HG03045 (cell line): ENCODE measurements at regions not wholly inside any gene's neighbourhood (a gene's known extent, or its start where the extent isn't known, plus 50 kb on each side); places are given as distances from the start of the nearest gene placed in this dataset.
"Not testable (repeated sequence)": the region's sequence is repeated elsewhere in the genome, so short reads cannot be mapped to it uniquely, and the experiment has no call there.

Experiments used
- ATAC-seq: cut with Tn5 transposase; IDR thresholded peaks from one replicate; pipeline ENCODE4 v1.9.1; 2021; ENCODE audit warnings: mild to moderate bottlenecking, moderate library complexity; ENCODE audit not compliant: unreplicated experiment

DNA sequence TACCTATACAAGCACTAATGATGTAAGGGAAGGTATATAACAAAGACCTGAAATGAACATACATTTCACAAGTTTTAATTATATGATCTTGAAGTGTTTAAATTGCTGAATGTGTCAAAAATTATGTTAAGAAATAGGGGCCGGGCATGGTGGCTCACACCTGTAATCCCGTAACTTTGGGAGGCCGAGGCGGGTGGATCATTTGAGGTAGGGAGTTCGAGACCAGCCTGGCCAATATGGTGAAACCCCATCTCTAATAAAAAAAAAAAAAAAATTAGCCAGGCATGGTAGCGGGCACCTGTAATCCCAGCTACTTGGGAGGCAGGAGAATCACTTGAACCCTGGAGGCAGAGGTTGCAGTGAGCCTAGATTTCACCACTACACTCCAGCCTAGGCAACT is 537.4 kb upstream of the STEAP1 start:
- ATAC-seq, result not testable (repeated sequence)

DNA sequence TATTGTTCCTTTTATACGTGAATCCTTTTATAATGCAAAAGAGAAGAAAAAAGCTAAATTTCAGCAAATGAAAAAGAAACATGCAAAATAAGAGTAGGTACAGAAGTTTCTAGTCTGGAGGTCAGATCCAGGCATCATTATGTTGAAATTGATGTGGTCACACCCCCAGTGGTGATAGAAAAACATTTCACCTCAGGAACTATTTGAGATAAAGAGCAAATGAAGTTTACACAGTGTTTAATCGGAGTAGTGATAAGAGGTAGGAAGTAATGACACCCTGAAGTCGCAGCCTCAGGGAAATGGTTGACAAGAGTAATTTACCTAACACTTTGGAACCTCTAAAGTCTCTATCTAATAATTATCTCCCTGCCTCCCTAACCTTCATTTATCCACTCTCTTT is 536.0 kb upstream of the STEAP1 start:
- ATAC-seq, result no peak

DNA sequence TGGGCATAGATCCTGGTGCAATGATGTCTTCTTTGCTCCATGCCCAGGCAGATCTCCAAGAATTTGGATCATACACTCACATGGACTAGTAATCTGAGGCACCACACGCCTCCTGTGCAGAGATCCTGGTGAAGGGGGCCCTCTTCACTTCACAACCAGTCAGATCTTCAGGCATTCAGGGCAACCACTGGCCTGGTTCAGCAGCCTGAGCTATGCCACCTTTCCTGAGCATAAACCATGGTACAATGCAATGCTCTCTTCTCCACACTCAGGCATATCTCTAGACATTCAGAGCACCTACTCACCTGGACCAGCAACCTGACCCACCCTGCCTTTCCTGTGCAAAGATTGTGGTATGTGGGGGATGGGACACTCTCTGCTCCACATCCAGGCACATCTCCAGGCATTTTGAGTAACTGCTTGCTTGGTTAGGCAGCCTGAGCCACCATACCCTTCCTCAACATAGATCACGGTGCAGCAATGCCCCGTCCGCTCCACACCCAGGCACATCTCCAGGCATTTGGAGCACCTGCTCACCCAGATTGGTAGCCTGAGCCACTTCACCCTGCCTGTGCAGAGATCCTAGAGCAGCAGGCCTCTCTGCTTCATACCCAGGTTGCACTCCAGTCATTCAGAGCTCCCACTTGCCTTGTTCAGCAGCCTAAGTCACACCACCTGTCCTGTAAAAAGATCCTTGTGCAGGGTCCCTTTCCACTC is 532.2 kb upstream of the STEAP1 start:
- no peak for ATAC-seq

DNA sequence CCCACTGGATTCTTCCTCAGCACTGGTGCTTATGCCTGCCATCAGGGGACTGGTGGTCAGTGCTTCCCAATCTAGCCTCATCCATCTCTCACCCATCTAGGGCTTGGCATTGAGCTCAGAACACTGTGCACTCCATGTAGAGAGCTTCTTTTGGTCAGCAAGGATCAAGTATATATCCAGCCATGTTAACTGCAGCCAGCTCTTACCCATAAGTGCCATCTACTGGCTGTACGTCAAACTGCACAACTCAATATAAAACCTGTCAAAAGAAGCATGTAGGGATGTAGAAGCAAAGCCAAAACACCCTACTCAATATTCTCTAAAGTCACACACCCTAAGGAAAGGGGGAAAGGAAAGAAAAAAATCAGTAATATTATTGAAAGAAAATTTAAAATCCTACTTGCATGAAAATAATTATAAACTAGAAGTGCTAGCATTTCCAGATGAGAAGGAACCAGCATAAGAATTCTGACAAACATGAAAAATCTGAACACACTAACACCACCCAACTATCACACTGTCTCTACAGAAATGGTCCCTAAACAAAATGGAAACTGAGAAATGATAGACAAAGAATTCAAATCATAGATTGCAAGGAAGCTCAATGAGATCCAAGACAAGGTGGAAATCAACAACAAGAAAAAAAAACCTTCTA is 531.1 kb upstream of the STEAP1 start:
- ATAC-seq, result peak; percentile 85

DNA sequence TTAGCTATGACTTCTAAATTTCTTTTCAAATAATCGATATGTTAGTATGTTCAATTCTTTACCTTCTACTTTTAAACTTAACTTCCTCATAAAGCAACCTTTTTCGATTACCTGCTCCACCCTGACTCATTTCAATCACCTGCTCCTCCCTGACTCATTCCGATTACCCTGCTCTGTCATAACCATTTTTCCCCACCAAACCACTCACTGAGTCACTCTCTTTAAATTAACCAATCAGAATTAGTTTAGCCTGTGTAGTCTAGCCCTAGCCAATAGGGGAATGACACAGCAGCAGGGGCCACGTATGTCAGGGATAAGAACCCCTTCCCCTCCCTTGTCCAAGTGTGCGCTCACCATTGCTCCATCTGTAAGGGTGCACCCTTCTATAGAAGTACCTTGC is 530.1 kb upstream of the STEAP1 start:
- not testable (repeated sequence) for ATAC-seq

DNA sequence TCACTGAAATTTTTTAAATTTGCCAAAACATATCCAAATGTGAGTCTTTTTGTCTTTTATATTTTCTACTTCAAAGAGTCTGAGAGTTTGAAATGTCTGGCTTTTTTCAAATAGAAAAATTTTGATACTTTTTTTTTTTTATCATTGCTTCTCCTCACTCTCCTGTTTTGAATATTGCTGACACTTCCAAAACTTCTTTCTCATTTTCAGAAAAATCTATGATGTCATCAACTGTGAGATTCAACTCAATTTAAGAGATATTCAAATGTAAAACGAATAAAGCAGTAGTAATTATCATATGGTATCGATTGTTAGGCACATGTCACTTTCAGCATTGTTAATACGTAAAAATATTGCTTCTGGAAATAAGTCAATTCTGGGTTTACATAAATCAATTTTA is 505.8 kb upstream of the STEAP1 start:
- ATAC-seq, result no peak

DNA sequence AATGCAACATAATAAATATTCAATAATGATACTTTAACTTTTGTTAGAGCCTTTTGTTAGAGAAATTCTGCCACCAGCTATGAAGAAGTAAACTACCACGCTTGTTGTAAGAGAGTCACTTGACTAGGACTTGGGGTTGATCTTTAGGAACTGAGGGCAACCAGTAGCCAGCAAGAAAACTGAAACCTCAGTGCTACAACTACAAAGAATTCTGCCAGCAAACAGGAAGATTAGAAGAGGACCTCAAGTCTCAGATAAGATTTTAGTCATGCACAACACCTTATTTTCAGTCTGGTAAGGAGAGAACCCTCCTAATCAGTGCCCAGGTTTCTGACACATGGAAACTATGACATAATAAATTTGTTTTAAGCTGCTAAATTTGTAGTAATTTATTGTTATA is 498.3 kb upstream of the STEAP1 start:
- ATAC-seq, result no peak

DNA sequence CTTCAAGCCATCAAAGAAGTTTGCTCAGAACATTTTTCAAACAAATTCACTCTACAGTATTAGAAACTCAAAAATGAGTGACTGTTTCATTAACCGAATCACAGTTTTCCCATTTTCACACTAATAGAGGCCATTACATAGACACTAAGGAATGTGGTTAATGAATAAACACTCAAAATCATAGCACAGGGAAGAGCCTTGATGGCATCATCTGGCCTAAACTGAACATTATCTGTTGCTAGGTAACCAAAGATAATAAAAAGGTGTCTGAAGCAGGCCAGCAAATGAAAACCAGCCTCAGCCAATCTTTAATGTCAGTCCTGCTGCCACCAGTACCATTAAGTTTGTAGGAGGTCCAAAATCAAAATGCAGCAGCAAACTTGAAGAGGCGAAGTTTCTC is 492.4 kb upstream of the STEAP1 start:
- no peak for ATAC-seq

DNA sequence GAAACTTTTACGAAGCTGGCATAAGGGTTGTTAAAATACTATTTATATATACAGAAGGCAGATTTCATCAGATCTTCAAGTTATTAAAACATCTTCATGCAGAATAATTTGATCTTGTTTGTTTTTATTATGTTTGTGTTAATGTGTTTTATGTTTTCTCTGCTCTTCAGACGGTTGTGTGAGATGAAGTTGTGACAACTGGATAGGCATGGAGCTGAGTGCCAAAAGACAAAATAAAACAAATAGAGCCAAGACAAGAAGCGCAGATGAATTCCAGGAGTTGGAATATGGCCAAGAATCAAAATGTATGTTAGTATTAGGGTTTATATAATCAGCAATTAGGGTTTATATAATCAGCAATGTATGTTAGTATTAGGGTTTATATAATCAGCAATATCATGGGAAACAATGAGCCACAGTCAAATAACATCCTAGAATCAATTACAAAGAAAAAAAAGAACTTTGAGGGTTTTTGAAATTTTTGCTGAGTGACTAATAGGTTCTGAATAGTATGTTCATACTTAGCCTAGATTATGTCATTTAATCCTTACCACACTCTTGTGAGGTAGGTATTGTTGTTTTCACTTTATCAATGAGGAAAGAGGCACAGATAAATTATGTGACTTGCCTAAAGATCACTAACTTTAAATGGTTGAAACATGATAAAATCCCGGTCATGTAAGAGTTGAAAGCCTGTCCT is 488.0 kb upstream of the STEAP1 start:
- no peak for ATAC-seq

DNA sequence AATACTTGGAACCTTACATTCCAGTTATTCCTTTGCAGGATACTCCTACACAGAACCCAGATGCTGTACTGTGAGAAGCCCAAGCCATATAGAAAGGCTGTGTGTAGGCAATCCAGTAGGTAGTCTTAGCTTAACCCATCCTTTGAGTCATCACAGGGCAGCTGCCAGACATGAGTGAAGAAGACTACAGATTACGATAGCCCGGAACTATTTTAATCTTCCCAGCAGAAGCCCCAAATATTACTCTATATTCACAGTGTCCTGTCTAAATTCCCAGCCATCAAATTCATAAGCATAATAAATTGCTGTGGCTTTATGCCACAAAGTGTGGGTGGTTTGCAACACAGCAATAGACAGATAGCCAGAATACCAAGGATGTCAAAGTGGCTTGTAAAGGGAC is 474.1 kb upstream of the STEAP1 start:
- ATAC-seq, result no peak

DNA sequence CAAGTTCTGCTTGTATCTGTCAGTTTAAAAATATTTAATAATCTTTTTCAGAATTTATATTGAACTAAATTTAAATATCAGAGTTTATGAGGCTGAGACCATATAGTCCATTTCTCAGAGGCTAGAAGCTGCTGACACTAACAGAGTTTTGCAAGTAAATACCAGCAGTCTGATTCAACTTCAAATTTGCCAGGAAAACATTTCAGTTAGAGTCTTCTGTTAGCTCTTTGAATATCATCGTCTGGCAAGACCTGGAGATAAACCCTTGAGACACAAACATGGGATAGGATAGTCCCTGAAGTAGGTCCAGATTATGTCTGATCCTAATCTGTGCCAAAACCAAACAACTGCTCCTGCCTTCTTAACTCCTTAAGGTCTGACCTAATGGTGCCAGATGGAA is 472.8 kb upstream of the STEAP1 start:
- no peak for ATAC-seq

DNA sequence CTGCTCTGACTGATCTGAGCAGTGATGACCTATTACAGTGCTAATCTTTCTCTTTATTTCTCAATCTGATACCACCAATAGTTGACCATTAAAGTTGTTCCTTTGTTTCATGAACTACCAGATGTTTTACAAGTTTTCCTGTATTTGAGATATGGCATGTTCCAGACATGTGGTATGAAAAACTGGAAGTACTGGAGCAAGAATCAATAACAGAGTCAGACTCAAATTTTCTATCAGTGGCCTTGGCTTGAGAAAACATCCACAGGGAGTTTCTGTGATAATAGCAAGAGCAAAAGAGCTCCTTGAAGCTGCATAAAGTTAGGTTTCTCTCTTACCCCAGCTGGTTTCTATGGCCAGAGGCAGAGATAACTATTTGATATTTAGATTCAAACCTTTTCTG is 469.0 kb upstream of the STEAP1 start:
- no peak for ATAC-seq

DNA sequence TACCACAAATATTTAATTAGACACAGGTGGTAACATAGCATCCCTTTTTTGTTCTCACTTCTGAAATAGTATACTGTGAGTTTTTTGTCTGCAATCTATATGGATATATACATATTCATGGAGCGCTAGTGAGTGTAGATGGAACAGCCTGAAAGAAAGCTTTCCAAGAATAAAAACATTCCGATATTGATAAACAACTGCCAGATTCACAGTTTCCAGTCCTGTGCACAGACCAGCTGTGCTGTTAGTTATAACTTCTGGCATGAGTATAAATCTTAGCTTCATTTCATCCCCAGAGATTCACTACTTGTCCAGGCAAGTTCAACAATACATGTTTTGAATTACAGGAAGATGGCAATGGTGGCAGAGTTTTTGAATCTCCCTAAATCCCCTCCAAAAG is 467.1 kb upstream of the STEAP1 start:
- ATAC-seq, result no peak

DNA sequence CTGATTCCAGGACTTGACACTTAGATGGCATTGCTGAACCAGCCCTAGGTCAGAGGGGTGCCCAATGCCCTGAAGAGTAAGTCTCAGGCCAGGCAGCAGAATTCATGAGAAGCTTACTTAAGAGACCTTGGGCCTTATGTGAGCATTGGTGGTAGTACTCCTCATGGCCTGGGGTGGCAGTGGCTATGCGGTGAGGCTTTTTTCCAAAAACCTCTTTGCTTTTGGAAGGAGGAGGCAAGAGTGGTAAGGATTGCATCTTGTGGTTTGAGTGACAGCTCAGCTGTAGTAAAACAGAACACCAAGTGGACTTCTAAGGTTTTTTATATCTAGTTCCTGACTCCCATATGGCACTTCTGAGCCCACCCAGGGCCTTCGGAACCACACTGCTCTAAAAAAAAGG is 459.0 kb upstream of the STEAP1 start:
- no peak for ATAC-seq

DNA sequence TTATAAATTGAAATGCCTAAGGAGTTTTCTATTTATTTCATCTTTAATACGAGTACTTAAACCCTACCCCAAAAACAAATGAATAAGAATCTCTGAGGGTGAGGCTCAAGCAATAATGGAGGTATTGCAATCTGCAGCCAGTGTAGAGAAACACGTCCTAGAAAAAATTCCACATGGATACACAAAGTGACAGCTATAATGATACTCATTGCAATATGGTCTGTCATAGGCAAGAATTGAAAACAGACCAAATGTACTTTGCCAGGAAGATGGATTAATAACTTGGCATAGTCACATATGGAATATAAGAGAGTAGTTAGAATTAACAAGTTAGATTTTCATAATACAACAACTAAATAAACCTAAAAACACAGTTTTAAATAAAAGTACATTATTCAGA is 440.1 kb upstream of the STEAP1 start:
- ATAC-seq, result no peak

DNA sequence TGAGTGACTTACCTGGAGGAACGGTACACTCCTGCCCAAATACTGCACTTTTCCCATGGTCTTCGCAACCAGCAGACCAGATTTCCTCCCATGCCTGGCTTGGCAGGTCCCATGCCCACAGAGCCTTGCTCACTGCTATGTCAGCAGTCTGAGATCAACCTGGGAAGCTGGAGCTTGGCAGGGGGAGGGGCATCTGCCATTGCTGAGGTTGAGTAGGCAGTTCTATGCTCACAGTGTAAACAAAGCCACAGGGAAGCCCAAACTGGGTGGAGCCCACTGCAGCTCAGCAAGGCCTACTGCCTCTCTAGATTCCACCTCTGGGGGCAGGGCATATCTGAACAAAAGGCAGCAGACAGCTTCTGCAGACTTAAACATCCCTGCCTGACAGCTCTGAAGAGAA is 435.3 kb upstream of the STEAP1 start:
- not testable (repeated sequence) for ATAC-seq

DNA sequence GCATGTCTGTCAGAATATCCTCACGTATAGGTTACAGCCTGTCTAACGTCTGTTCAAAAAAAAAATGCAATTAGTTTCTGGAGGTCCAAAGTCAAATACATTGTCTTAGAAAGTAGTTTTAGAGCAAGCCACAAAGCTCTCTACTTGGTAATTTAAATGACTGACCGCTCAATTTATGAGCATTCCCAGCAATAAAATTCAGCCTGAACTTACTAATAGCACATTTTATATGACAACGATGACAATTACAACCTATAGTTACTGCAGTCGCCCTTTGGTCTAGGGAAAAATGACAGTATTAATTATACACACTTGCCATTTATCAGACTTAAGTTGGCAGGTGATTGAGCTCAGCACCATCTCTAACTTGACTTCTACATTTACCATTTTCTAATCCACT is 425.8 kb upstream of the STEAP1 start:
- ATAC-seq, result no peak

DNA sequence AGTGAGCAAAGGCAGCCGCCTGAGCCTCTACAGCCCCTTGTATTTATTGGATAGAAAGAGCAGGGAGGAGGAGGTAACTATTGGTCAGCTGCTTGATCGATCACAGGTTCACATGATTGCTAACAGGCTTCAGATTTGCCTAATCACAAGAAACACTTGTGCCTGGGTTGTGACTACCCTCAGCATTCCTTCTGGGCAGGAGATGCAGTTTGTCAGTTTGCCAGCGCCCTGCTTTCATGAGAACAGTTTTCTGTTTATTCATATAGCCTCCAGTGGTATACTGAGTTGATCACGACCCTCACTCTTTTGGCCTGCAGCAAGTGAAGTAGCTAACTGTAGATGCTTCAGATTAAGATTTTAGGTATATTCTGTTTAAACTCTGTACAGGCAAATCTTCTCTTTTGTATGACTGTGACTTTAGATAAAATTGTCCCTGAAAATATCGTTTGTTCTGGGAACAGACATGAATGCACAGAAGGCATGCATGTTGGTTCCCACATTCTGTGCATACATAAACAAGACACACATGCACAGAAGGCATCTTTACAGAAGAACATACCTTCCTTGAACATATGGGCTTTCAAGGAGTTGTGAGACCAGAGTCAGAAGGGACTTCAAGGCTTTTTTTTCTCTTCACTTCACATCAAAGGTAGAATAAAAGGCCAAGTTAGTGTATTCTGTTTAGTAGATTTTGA is 422.4 kb upstream of the STEAP1 start:
- ATAC-seq, result no peak

DNA sequence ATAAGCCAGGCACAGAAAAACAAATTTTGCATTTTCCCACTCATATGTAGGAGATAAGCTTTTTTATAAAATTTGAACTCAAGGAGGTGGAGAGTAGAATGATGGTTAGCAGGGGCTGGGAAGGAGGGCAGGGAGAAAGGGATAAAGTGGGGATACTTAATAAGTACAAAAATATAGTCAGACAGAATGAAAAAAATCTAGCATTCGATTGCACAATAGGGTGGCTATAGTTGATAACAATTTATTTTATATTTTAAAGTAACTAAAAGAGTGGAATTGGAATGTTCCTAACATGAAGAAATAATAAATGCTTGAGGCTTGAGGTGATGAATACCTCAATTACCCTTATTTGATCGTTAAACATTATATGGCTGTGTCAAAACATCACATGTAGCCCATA is 415.7 kb upstream of the STEAP1 start:
- ATAC-seq, result no peak

DNA sequence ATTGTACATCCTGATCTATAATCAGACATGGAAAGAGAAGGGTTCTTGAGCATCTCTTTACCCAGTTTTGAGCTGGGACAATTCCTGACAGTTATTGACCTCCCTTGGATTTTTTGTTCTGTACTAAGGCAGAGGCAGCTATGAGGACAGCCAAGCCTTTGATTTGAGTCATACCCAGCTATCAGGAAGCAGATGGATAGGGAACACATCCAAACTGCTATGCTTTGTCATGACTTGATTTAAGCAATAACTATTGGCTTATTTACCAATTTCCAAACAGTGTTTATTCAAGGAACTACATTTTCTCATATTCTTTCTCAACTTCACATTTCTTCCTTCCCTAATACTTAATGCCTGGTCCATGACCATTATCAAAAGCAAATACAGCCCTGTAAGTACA is 396.4 kb upstream of the STEAP1 start:
- no peak for ATAC-seq

DNA sequence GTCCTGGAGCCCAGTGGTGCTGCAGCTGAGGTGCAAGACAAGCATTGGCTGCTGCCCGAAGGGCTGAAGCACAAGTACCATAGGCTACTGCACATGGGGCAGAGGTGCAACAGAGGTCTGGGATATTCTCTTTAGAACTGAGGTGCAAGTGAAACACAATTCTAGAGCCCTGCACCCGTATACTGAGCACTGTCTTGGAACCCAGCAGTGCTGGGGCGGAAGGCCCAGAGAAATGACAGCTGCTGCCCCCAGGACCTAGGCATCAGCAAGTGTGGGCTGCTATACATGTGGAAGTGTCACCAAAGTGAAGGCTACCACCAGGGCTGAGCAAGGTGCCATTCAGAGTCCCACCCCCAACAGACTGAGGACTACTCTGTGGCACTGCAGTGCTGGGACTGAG is 393.6 kb upstream of the STEAP1 start:
- no peak for ATAC-seq

DNA sequence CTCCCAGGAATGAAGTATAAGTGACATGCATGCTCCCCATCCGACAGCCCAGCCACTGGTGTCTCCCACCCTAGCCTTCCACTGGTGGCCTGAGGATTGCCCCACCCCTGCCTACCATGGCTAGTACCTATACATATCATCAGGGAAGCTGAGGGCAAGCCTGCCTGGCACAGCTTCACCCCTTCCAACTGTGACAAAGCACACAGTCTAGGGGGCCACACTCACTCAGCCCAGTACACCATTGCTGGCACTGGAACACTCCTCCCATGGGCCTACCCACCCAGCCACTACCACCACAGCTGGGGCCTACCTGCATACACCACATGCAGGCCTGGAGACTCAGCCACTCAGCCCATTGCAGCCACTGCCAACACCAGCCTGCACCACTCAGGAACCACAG is 393.1 kb upstream of the STEAP1 start:
- ATAC-seq, result no peak
